NCI-H82 treated with DMSO at 0.1 percent for 48 hours (cell line): ENCODE measurements at regions not wholly inside any gene's neighbourhood (a gene's known extent, or its start where the extent isn't known, plus 50 kb on each side); places are given as distances from the start of the nearest gene placed in this dataset.
A peak's percentile ranks its signal among the peaks of the same experiment; 100 is the strongest.

Experiments
- DNase-seq: peaks from one replicate; lab custom pipeline; 2025; ENCODE audit not compliant: unreplicated experiment; lab: John Stamatoyannopoulos, UW

DNA sequence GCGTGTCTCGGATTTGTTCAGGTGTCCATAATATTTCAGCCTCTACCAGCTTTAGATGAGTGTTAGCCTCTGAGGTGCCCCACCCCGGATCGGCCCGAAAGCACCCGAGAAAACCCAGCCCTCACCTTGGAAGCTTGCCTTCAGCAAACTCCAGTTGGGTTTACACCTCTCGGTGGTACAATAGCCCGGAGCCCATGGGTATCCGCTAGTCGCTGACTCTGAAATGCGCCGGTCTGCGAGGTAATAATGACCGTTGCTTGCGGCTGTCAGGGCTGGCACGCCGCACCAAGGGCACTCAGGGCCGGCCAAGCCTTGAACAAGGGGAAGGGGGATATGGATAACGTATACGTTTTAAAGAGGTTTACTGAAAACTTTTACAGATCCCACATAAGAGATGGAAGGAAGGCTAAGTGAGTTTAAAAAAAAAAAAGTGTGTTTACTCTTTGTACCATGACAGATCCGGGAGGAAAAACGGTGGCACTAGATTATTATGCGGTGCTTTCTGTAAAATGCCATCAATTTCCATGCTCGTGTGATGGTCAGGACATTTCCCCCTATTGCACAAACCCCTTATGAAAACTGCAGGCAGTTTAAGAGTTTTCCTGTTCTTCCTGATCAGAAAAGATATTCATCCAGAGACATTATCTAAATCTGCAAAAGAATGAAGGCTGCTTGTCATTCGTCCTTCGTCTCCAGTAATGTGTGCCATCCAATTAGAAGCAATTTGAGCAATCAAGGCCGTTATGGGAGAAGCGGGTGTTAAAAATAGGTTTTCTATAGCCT is 124.2 kb downstream of the TMEM161B start:
- DNase-seq: no peak

- DNase-seq: no peak
Observed at GRCh38 chr5:88143693-88144218, 124.9 kb downstream of the TMEM161B start.

GRCh38 chr5:88142886-88143692 is 125.6 kb downstream of the TMEM161B start:
- no peak for DNase-seq

DNA sequence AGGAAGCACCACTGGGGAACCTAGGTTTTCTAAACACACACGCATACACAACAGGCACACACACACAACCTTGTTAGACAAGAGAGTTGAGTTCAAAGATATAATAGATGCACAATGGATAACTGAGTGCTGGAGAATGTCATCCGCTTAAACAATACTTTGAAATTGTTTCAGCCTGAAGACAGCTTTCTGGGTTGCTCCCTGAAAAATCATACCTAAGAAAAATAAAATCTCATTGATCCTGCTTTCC is 126.1 kb downstream of the TMEM161B start:
- DNase-seq: no peak

- DNase-seq: peak; percentile 91
Observed at GRCh38 chr5:88140856-88141752, 127.5 kb downstream of the TMEM161B start.

- no peak for DNase-seq
Observed at GRCh38 chr5:88140396-88140855, 128.2 kb downstream of the TMEM161B start.

DNA sequence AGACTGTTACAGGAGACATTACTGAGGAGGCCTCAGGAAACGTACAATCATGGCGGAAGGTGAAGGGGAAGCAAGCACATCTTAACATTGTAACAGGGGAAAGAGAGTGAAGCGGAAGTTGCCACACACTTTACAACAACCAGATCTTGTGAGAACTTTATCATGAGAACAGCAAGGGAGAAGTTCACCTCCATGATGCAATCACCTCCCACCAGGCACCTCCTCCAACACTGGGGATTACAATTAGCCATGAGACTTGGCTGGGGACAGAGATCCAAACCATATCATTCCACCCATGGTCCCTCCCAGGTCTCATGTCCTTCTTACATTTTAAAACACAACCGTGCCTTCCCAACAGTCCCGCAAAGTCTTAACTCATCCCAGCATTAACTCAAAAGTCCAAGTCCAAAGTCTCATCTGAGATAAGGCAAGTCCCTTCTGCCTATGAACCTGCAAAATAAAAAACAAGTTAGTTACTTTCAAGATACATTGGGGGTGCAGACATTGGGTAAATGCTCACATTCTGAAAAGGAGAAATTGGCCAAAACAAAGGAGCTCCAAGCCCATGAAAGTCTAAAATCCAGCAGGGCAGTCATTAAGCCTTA is 138.3 kb downstream of the TMEM161B start:
- no peak for DNase-seq

DNA sequence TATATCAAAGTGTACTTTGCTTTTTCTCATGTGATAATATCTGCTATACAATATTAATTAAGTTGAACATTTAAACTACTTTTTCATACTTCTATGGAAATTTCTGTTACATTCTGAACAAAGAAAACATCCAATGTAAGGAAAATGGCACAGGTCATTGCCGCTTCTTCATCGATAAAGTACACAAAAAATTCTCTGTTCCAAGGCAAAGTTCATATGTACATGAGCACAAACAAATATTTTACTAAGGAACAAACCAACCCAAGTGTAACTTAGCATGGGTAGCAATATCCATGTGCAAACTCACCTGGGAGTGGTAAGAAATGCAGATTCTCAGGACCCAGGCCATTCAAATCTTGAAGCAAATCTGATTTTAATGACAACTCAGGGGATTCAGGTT is 139.8 kb downstream of the TMEM161B start:
- DNase-seq: no peak

DNA sequence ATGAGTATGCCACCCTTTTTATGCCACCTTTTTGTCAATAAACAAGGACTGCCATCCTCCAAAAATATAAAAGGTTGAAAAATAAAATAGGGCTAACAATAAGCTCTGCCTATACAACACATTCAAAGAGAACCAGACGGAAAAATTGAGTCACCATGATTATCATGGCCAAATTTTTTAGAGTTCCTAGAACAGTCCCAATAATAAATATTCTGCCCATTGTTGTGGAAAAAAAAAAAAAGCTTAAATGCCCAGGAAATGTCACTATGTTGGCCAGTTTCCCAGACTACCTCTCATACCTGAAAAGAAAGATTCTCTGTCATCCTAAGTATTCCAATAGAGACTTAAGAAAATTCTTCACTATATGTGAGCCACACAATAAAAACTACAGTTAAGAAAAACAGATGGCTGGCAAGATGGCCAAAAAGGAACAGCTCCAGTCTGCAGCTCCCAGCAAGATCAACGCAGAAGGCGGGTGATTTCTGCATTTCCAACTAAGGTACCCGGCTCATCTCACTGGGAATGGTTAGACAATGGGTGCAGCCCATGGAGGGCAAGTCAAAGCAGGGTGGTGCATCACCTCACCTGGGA is 149.0 kb downstream of the TMEM161B start:
- no peak for DNase-seq

DNA sequence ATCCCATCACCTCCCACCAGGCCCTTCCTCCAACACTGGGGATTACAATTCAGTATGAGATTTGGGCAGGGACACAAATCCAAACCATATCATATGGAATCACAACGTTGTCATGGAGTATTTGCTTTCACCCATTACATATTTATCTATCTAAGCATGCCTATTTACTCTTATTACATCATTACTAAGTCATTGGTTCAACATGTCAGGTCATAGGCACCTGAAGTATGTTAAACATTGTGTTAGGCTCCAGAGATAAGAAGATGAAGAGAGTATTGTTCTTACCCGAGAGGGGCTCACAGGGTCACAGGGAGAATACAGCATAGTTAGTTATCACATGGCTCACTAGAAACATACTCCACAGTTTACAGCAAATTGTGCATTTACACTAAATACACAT is 150.5 kb downstream of the TMEM161B start:
- no peak for DNase-seq

- no peak for DNase-seq
Observed at GRCh38 chr5:88117546-88117945, 151.1 kb downstream of the TMEM161B start.

- DNase-seq: no peak
Observed at GRCh38 chr5:88116396-88116795, 152.2 kb downstream of the TMEM161B start.

- peak; percentile 48 for DNase-seq
Observed at GRCh38 chr5:88115211-88115610, 153.4 kb downstream of the TMEM161B start.

DNA sequence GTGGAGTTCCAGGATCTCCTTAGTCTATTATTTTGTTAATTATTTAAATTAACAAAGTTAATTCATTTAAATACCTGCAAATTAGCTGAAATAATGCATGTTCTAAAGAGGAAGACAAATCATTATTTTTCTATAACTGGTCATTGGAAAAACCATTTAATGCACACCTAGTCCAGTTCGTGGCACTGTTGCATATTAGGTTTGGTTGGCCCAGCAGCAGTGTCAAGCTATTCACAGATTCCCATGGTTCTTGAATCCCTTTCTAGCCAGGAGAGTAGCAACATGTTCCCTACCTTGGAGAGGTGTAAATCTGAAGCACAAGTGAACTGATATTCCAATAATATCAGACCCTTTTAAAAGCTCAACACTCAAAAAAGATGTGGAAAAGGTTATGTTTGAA is 155.2 kb downstream of the TMEM161B start:
- DNase-seq: no peak

- DNase-seq: no peak
Observed at GRCh38 chr5:88109818-88110217, 158.8 kb downstream of the TMEM161B start.

DNA sequence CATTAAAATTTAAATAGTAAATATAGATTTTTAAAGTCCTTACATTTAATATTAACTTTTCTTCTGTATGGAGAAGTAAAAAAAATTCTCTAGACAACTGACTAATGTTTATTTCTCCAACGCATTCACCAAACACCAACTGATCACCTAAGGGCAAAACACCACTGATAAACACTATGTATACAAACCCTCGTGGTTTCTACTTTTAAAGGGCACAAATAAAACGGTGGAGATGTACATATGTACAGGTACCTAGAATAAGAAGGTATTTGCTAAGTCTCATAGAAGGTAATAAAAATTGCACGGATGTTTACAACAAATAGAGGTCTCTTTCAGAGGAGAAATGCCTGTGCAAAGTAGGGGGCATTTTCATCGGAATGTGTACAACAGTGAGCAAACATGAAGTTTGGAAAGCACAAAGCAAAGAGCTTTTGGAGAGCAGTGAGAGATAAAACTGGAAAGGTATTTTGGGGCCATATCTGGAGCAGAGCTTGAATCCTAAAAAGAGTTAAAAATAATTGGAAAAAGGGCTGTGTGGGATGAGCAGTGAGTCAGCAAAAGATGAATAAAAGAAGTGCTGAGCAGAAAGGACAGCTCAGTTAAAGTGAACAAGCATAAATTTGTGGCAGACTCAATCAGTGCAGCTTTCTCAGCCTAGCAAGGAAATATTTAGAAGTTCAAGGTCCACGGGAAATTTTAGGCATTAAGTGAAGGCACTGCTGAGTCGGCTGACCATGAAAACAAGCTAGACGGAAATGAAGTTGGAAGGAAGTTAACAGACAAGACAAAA is 160.0 kb downstream of the TMEM161B start:
- no peak for DNase-seq

DNA sequence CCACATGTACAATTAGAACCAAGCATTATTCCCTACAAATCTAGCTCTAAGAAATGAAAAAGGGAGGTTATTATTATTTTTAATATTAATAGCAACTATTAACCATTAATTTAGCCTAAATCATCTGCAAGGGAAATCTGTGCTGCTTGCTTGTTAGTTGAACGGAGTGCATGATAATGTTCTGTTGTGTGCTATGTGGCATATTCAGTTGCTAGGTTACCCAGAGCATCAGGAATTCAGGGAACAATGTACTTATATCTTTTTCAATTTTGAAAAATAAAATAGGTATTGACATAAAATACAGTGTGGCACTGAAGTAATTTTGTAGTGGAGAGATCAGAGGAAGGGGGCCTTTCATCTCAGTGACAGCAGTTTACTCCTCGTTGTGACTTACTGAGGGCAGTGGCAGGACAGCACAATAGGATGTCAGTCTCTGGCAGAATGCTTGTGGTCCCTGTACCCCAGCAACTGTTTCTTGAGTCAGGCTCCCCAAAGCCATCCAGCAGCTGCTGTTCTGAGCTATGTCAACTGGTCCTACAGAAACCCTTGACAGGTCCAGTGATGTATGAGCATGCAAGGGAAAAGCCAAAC is 173.6 kb downstream of the TMEM161B start:
- DNase-seq: no peak

DNA sequence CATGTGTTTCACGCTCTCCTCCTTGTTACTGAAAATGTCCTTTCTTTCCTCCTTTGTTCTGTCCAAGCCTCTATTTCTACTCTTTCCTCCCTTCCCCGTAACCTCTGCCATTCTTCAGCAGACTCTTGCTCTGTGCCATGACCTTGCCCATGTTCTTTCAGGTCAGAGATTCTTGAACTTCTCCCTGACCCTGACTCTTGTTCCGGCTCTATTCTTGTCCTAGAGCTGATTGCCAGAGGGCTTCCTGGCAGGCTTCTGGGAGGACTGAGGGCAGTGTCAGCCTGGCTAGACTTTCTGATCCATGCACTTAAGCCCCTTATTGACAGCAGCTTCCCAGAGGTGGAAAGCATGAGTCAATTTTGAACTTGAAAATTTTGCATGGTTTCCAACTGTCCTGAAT is 174.2 kb downstream of the TMEM161B start:
- no peak for DNase-seq

DNA sequence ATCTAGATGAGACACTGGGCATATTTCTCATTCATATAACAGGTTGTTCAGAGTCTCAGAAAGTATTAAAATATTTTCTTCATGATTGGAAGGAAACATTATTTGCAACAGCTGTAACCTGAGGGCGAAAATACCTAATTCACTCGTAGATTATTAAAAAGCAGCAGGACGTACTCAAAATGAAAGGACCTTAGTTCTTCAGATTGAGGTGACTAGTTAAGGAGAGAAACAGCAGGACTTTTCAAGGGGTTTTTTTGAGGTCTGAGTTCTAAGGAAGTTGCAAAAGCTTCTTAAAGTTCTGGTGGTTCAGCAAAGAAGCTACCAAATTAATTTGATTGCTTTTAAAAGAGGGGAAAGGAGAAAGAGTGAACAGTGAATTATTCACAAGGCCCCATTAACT is 174.9 kb downstream of the TMEM161B start:
- DNase-seq: no peak
